ENCODE measurements at regions not wholly inside any gene's neighbourhood (a gene's known extent, or its start where the extent isn't known, plus 50 kb on each side); places are given as distances from the start of the nearest gene placed in this dataset.

GRCh38 chr2:5913711-5914395 is 221.7 kb downstream of the SOX11 start:
- H3K27ac ChIP-seq: no peak overlapping the region
- H3K4me3 ChIP-seq: no peak overlapping the region
- no peaks in the 10 kb centered on the region for H3K27me3 ChIP-seq
- no peak for TF ChIP-seq CTCF (IDR thresholded peaks at IDR 0.05)
- H3K9me3 ChIP-seq: no peaks in the 10 kb centered on the region
- intact Hi-C loops (cut with DNase I): no loop called here
- H3K9ac ChIP-seq (ENCODE audit: low read depth in 2 of 2, low read length in 2 of 2): no peak overlapping the region
- DNase-seq: no peak
- no peaks in the 10 kb centered on the region for H3K36me3 ChIP-seq
- H3K4me1 ChIP-seq: no peaks in the 10 kb centered on the region

GRCh38 chr2:5914811-5915611 is 222.8 kb downstream of the SOX11 start:
- no peak for DNase-seq
- Histone ChIP-seq H3K9ac (ENCODE audit: low read depth in 2 of 2, low read length in 2 of 2) (no peak overlapping the region), H3K4me1 (no peaks in the 10 kb centered on the region), H3K27me3 (no peaks in the 10 kb centered on the region), H3K36me3 (no peaks in the 10 kb centered on the region), H3K9me3 (no peaks in the 10 kb centered on the region), H3K27ac (no peak overlapping the region), H3K4me3 (no peak overlapping the region)
- no peak for TF ChIP-seq CTCF (IDR thresholded peaks at IDR 0.05)
- intact Hi-C loops (cut with DNase I): no loop called here

- TF ChIP-seq CTCF (IDR thresholded peaks at IDR 0.05): no peak
- no peaks in the 10 kb centered on the region for H3K27me3 ChIP-seq
- H3K36me3 ChIP-seq: no peaks in the 10 kb centered on the region
- intact Hi-C loops (cut with DNase I): no loop called here
- H3K4me1 ChIP-seq: no peaks in the 10 kb centered on the region
- DNase-seq: no peak
- H3K9ac ChIP-seq (ENCODE audit: low read depth in 2 of 2, low read length in 2 of 2): no peak overlapping the region
- no peak overlapping the region for H3K27ac ChIP-seq
- H3K9me3 ChIP-seq: no peaks in the 10 kb centered on the region
- H3K4me3 ChIP-seq: no peak overlapping the region
These were observed 223.7 kb downstream of the SOX11 start for GRCh38 chr2:5915881-5916310.

- no peak overlapping the region for H3K27ac ChIP-seq
- no peak overlapping the region for H3K4me3 ChIP-seq
- no peaks in the 10 kb centered on the region for H3K36me3 ChIP-seq
- intact Hi-C loops (cut with DNase I): no loop called here
- H3K27me3 ChIP-seq: no peaks in the 10 kb centered on the region
- no peaks in the 10 kb centered on the region for H3K4me1 ChIP-seq
- no peak for DNase-seq
- H3K9ac ChIP-seq (ENCODE audit: low read depth in 2 of 2, low read length in 2 of 2): no peak overlapping the region
- H3K9me3 ChIP-seq: no peaks in the 10 kb centered on the region
- TF ChIP-seq CTCF (IDR thresholded peaks at IDR 0.05): no peak
These were observed 229.0 kb downstream of the SOX11 start for GRCh38 chr2:5921081-5921642.

- intact Hi-C loops (cut with DNase I): no loop called here
- Histone ChIP-seq H3K9me3 (no peaks in the 10 kb centered on the region), H3K4me1 (no peaks in the 10 kb centered on the region), H3K27me3 (no peaks in the 10 kb centered on the region), H3K27ac (no peak overlapping the region), H3K36me3 (no peaks in the 10 kb centered on the region), H3K4me3 (no peak overlapping the region), H3K9ac (ENCODE audit: low read depth in 2 of 2, low read length in 2 of 2) (no peak overlapping the region)
- TF ChIP-seq CTCF (IDR thresholded peaks at IDR 0.05): no peak
- no peak for DNase-seq
These were observed 232.1 kb downstream of the SOX11 start for GRCh38 chr2:5923957-5924945.
